Fibroblast of skin of right quadriceps (primary cell): ENCODE measurements at regions not wholly inside any gene's neighbourhood (a gene's known extent, or its start where the extent isn't known, plus 50 kb on each side); places are given as distances from the start of the nearest gene placed in this dataset.

ENCODE experiments used
- DNase-seq: peaks from one replicate; pipeline ENCODE4 v3.0.0-alpha.2; 2013

GRCh38 chr9:84460695-84461094 is 120.1 kb upstream of the SLC28A3 start:
- DNase-seq: no peak

DNA sequence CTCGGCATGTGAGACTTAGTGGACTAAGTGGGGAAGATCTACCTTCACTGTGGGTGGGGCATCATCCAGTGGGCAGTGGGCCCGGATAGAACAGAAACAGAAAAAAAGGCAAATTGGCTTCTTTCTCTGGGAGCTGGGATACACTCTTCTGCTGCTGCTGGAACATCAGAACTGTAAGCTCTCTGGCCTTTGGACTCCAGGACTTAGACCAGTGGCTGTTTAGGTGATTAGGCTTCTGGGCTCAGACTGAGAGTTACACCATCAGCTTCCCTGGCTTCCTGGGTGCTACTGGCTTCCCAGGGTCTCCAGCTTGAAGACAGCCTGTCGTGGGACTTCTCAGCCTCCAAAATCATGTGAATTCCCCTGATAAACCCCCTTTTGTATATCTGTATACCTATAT is 122.7 kb upstream of the SLC28A3 start:
- no peak for DNase-seq

DNA sequence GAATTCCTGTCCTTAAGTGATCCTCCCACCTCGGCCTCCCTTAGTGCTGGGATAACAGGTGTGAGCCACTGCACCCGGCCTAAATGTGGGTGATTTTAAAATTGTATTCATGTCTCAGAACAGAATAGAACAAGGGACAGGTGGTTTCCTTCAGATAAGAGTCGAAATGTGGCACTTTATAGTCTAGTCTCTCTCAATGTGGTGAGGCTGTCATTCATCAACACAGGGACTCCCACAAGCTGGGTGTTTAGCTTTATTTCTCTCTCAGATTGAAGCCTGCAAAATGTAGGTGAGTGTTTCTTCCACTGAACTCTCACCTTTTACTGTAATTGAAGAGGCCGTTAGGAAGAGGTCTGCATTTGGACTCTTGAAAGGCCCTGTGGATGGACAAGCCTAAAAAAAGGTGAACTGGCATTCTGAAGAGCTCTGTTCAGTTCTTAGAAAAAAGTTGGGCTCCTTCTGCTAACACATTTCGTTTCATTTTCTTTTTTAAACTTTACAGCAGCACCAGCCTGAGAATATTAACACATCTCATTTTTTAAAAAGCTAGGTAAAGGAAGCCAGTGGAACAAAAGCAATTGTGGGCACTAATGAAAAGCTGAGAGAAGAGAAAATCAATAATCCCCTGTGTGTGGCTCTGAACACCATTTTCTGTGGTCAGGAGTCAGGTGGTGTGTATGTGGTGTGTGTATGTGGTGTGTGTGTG is 126.2 kb upstream of the SLC28A3 start:
- no peak for DNase-seq

DNA sequence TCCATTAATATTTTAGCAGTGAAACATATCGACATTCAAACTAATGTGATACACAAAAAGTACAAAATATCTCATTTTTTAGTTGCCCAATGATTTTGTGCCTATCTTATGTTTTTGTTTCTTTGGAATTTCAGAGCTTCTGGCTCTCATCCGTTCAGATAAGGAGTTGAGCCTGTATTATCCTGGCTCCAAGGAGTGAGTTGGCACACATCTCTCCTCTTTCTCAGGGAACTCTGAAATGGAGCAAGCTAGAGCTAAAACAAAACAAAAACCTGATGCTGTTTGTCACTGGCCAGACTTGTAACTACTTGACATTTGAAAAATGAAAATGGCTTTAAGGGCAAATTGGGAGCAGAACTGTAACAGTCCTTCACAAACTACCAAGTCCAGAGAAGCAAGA is 131.3 kb upstream of the SLC28A3 start:
- no peak for DNase-seq

GRCh38 chr9:84478996-84479395 is 138.4 kb upstream of the SLC28A3 start:
- no peak for DNase-seq

- no peak for DNase-seq
Observed at GRCh38 chr9:84480071-84480470, 139.5 kb upstream of the SLC28A3 start.

GRCh38 chr9:84481231-84481630 is 140.7 kb upstream of the SLC28A3 start:
- DNase-seq: no peak

DNA sequence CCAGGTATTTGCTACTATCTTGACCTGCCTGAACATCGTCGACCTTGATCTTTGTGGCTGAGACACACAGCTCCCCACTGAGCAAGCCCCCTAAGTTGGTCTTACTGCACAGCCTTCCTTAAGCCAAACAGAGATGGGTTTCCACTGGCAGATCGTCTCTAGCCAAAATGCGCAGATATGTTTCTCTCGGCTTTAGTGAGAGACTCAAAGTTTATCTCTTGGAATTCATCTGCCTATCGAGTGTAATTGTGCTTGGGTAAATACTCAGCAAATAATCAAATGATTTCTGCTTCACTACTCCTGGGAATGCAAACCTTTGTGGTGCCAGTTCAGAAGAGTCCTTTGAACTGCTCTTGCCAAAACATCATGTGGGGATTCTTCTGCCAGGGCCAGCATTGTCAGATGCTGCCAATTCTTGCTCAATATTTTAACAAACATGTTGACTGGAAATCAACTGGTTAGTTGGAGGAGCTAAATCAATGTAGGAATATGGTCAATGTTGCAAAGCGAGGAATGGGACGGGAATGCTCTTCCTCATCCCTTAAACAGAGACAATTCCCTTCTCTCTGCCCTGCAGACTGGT is 141.2 kb upstream of the SLC28A3 start:
- no peak for DNase-seq

- no peak for DNase-seq
Observed at GRCh38 chr9:84482607-84483006, 142.0 kb upstream of the SLC28A3 start.

DNA sequence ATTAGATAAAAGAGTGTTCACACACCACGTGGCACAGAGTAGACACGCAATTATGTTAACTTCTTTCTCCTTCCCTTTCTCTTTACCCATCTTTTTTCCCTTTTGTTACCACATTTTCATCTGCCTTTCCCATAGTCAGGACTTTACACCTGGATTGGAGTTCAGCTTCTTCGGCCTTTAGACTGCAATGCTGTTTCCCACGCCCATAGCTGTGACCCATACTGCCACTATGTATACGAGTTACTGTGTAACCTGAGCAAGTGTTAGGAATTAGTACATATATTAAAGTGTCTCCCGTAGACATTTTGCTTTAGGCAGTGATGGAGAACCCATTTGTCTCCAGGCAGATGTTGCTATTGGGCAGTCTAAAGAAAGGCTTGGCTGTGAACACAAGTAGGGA is 143.6 kb upstream of the SLC28A3 start:
- no peak for DNase-seq

GRCh38 chr9:84485539-84485938 is 145.0 kb upstream of the SLC28A3 start:
- no peak for DNase-seq

- no peak for DNase-seq
Observed at GRCh38 chr9:84486663-84487062, 146.1 kb upstream of the SLC28A3 start.

DNA sequence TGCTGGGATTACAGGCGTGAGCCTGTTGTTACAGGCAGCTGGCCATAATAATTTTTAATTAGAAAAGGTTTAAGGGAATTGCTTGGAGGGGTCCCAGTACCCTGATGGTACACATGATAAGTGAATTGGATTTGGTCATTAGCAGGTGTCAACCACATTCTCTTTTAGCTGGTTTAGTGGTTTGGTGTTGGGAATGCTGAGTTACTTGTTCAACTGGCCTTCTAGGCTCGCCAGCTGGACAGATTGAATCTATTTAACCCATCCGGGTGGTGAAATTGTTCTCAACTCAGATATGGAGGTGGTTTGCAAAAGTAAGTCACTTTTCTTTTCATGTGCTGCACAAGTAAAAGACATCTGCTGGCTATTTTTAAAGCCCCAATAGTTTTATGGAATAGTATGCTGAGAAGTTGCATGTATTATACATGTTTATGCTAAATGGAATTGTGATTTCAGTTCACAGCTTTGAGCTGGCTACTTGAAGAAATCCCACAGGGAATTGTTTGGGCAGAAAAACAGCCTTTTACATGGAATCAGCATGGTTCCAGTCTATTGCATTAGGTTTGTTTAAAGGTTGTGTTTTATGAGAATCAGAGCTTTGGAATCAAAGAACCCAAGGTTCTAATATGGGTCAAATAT is 149.8 kb upstream of the SLC28A3 start:
- DNase-seq: no peak

DNA sequence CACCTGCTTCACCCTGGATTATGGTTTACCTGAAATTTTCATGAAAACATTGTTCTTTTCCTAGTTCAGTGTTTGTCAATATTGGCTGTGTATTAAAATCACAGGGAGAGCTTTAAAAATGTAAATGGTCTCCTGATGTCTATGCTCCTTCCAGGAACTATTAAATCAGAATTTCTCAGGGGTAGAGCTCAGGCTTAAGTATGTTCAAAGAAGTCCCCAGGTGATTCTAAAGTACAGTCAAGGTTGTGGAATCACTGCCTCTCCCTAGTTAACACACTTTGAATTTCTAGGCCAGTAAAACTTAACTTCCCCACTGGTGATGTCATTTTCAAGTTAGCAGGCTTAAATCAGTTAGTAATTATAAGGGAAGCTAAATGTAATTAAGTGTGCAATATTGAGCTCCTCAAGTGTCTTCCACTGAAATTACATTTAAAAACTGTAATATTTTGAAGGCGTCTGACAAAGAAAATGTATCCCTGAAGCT is 150.3 kb upstream of the SLC28A3 start:
- no peak for DNase-seq

GRCh38 chr9:84492366-84493159 is 152.0 kb upstream of the SLC28A3 start:
- DNase-seq: no peak

GRCh38 chr9:84493284-84493947 is 152.9 kb upstream of the SLC28A3 start:
- DNase-seq: no peak

- no peak for DNase-seq
Observed at GRCh38 chr9:84499969-84500582, 159.5 kb upstream of the SLC28A3 start.

DNA sequence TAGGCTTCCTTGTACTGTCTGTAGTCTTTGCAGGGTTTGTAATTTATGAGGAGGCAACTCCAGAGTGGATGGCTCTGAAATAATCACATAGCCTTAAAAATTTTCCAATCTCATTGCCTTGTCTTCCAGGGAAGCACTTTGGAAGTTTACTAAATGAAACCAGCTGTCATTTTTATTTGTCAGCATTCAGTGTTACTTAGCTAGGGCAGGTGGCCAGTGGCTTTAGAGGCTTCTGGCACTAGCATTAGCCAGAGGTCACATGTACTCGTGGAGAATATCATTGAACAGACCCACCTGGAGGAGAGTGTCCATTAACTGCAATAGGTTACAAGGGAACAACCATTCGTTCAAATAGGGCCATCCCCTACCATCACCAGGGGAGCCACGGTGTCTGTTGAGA is 160.3 kb upstream of the SLC28A3 start:
- no peak for DNase-seq

- DNase-seq: no peak
Observed at GRCh38 chr9:84501587-84501986, 161.0 kb upstream of the SLC28A3 start.

GRCh38 chr9:84502066-84502465 is 161.5 kb upstream of the SLC28A3 start:
- DNase-seq: no peak

GRCh38 chr9:84504360-84504759 is 163.8 kb upstream of the SLC28A3 start:
- DNase-seq: no peak

GRCh38 chr9:84511651-84512050 is 157.9 kb upstream of the NTRK2 start:
- no peak for DNase-seq

DNA sequence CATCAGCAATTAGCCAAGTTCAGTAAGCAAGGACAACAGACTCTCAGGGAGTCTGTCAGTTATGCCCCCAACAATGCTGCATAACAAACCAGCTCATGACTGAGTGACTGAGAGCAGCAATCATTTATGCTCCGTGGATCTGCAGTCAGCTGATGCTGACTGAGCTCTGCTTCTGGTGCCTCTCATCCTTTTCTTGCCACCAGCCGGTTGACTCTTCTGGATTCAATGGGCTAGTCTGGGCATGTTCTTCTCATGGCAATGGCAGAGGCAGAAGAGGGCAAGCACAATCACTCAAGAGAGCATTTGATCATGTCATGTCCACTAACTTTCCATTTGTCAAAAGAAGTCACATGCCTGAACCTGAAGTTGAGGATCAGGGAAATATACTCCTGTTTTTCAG is 157.0 kb upstream of the NTRK2 start:
- DNase-seq: no peak
